ENCODE measurements at regions not wholly inside any gene's neighbourhood (a gene's known extent, or its start where the extent isn't known, plus 50 kb on each side); places are given as distances from the start of the nearest gene placed in this dataset.

DNA sequence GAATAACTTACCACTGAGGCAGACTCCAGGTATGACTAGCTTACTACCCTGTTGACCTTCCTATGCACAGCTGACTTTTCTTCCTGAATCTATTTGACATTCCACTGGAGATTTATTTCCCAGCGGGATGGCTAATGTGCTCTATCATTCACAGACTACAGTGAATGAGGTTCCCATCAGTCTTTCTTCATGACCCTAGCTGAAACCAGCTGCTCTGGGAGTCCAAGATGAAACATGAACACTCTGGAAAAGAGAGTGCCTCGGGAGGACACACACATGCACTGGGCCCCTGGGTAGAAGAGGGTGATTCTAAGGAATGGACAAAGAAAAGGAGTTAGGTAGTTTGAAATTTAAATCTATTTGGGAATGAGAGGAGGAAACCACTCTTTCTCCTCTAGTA is 82.6 kb upstream of the DST start:
- TF ChIP-seq GATA2 (IDR thresholded peaks at IDR 0.05; ENCODE audit: low read depth, low read length) (no peak), GATA3 (IDR thresholded peaks at IDR 0.05; ENCODE audit: low read depth, low read length) (no peak)
